ENCODE measurements at regions not wholly inside any gene's neighbourhood (a gene's known extent, or its start where the extent isn't known, plus 50 kb on each side); places are given as distances from the start of the nearest gene placed in this dataset.
"Not testable (repeated sequence)": the region's sequence is repeated elsewhere in the genome, so short reads cannot be mapped to it uniquely, and the experiment has no call there.

- in situ Hi-C loops (cut with HindIII; ENCODE audit: low sequenced_read_pairs): not testable (repeated sequence)
Measured at GRCh38 chr9:29188771-29189170, 1615.5 kb upstream of the C9orf72 start.

GRCh38 chr9:29189221-29189620, 1615.9 kb upstream of the C9orf72 start:
- in situ Hi-C loops (cut with HindIII; ENCODE audit: low sequenced_read_pairs): not testable (repeated sequence)

- in situ Hi-C loops (cut with HindIII; ENCODE audit: low sequenced_read_pairs): no loop called here
Measured at GRCh38 chr9:29198861-29199260, 1625.6 kb upstream of the C9orf72 start.

GRCh38 chr9:29199975-29200374, 1626.7 kb upstream of the C9orf72 start:
- in situ Hi-C loops (cut with HindIII; ENCODE audit: low sequenced_read_pairs): no loop called here

- in situ Hi-C loops (cut with HindIII; ENCODE audit: low sequenced_read_pairs): no loop called here
Measured at GRCh38 chr9:29200650-29201049, 1627.4 kb upstream of the C9orf72 start.

- in situ Hi-C loops (cut with HindIII; ENCODE audit: low sequenced_read_pairs): no loop called here
Measured at GRCh38 chr9:29203244-29203930, 1630.1 kb upstream of the C9orf72 start.

GRCh38 chr9:29208670-29209069, 1635.4 kb upstream of the C9orf72 start:
- in situ Hi-C loops (cut with HindIII; ENCODE audit: low sequenced_read_pairs): no loop called here

GRCh38 chr9:29209748-29210291, 1636.5 kb upstream of the C9orf72 start:
- in situ Hi-C loops (cut with HindIII; ENCODE audit: low sequenced_read_pairs): no loop called here

- in situ Hi-C loops (cut with HindIII; ENCODE audit: low sequenced_read_pairs): no loop called here
Measured at GRCh38 chr9:29211003-29211579, 1637.8 kb upstream of the C9orf72 start.

- in situ Hi-C loops (cut with HindIII; ENCODE audit: low sequenced_read_pairs): no loop called here
Measured at GRCh38 chr9:29211580-29212396, 1638.5 kb upstream of the C9orf72 start.

- in situ Hi-C loops (cut with HindIII; ENCODE audit: low sequenced_read_pairs): no loop called here
Measured at GRCh38 chr9:29212397-29213387, 1639.4 kb upstream of the C9orf72 start.

GRCh38 chr9:29213417-29214153, 1640.3 kb upstream of the C9orf72 start, which contains the start of gene LINGO2:
LINGO2 (minus strand) TSS chr9:29213601.
- in situ Hi-C loops (cut with HindIII; ENCODE audit: low sequenced_read_pairs): no loop called here

- in situ Hi-C loops (cut with HindIII; ENCODE audit: low sequenced_read_pairs): no loop called here
Measured at GRCh38 chr9:29214154-29214689, 1640.9 kb upstream of the C9orf72 start.

GRCh38 chr9:29214690-29215253, 1641.5 kb upstream of the C9orf72 start:
- in situ Hi-C loops (cut with HindIII; ENCODE audit: low sequenced_read_pairs): no loop called here

- in situ Hi-C loops (cut with HindIII; ENCODE audit: low sequenced_read_pairs): no loop called here
Measured at GRCh38 chr9:29217966-29218365, 1644.7 kb upstream of the C9orf72 start.

GRCh38 chr9:29220596-29221251, 1647.4 kb upstream of the C9orf72 start:
- in situ Hi-C loops (cut with HindIII; ENCODE audit: low sequenced_read_pairs): no loop called here

GRCh38 chr9:29228558-29228957, 1655.3 kb upstream of the C9orf72 start:
- in situ Hi-C loops (cut with HindIII; ENCODE audit: low sequenced_read_pairs): no loop called here

- in situ Hi-C loops (cut with HindIII; ENCODE audit: low sequenced_read_pairs): no loop called here
Measured at GRCh38 chr9:29230931-29231330, 1657.7 kb upstream of the C9orf72 start.

- in situ Hi-C loops (cut with HindIII; ENCODE audit: low sequenced_read_pairs): no loop called here
Measured at GRCh38 chr9:29233193-29233592, 1659.9 kb upstream of the C9orf72 start.

All from DLD1 (cell line).